ENCODE measurements at regions not wholly inside any gene's neighbourhood (a gene's known extent, or its start where the extent isn't known, plus 50 kb on each side); places are given as distances from the start of the nearest gene placed in this dataset.

DNA sequence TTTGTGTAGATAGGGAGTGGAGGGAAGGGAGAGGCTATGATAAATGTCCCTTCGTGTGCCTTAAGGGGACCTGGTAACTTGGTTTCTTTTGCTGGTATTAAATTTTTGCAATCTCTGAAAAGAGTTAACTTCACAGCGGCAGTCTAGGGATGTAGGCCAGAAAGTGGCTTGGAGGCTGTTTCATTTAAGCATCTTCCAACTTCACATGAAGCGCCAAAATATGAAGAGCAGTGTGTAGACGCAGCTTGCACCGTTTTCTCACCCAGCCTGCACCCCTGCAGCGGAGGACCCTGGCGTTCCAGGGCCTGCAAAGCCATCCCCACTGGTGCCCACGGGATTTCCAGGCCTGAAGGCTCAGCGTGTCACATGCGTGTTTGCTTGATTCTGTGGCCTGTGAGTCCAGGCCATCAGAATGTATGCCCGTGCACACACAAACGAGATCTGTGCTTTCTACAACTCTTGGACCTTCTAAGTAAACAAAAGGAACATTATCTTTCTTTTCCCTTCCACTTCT lies 87.2 kb upstream of the EPB41L3 start:
- no peak for TF ChIP-seq CTCF (IDR thresholded peaks at IDR 0.05; ENCODE audit: unreplicated experiment)
- Mint-ChIP-seq H3K4me1 (ENCODE audit: insufficient read depth, unreplicated experiment) (no peaks in the 10 kb centered on the region), H3K27ac (ENCODE audit: low read depth, unreplicated experiment) (no peak overlapping the region), H3K9me3 (ENCODE audit: unreplicated experiment) (peaks cover 13% of the 10 kb centered on the region), H3K36me3 (ENCODE audit: insufficient read depth, unreplicated experiment) (no peaks in the 10 kb centered on the region), H3K27me3 (ENCODE audit: insufficient read depth, unreplicated experiment) (peaks cover 5% of the 10 kb centered on the region), H3K4me3 (ENCODE audit: unreplicated experiment) (no peak overlapping the region)
- ChIA-PET POLR2A (no interaction called here), CTCF (no interaction called here)
- BruUV-seq (replicated peaks): no TSS peak
- DNase-seq (ENCODE audit: unreplicated experiment): no peak
- intact Hi-C loops (cut with micrococcal nuclease): no loop called here

GRCh38 chr18:5630057-5630899 lies 86.5 kb upstream of the EPB41L3 start:
- H3K9me3 Mint-ChIP-seq (ENCODE audit: unreplicated experiment): peaks cover 6% of the 10 kb centered on the region
- intact Hi-C loops (cut with micrococcal nuclease): no loop called here
- H3K4me3 Mint-ChIP-seq (ENCODE audit: unreplicated experiment): no peak overlapping the region
- H3K27me3 Mint-ChIP-seq (ENCODE audit: insufficient read depth, unreplicated experiment): no peaks in the 10 kb centered on the region
- ChIA-PET POLR2A (no interaction called here), CTCF (no interaction called here)
- TF ChIP-seq CTCF (IDR thresholded peaks at IDR 0.05; ENCODE audit: unreplicated experiment): no peak
- no TSS peak for BruUV-seq (replicated peaks)
- H3K4me1 Mint-ChIP-seq (ENCODE audit: insufficient read depth, unreplicated experiment): no peaks in the 10 kb centered on the region
- no peak overlapping the region for H3K27ac Mint-ChIP-seq (ENCODE audit: low read depth, unreplicated experiment)
- H3K36me3 Mint-ChIP-seq (ENCODE audit: insufficient read depth, unreplicated experiment): no peaks in the 10 kb centered on the region
- DNase-seq (ENCODE audit: unreplicated experiment): no peak

- Mint-ChIP-seq H3K4me3 (ENCODE audit: unreplicated experiment) (no peak overlapping the region), H3K9me3 (ENCODE audit: unreplicated experiment) (no peaks in the 10 kb centered on the region), H3K4me1 (ENCODE audit: insufficient read depth, unreplicated experiment) (no peaks in the 10 kb centered on the region), H3K27me3 (ENCODE audit: insufficient read depth, unreplicated experiment) (no peaks in the 10 kb centered on the region), H3K27ac (ENCODE audit: low read depth, unreplicated experiment) (no peak overlapping the region), H3K36me3 (ENCODE audit: insufficient read depth, unreplicated experiment) (no peaks in the 10 kb centered on the region)
- DNase-seq (ENCODE audit: unreplicated experiment): no peak
- intact Hi-C loops (cut with micrococcal nuclease): no loop called here
- no peak for TF ChIP-seq CTCF (IDR thresholded peaks at IDR 0.05; ENCODE audit: unreplicated experiment)
- ChIA-PET POLR2A (interaction anchor here (0.5 kb wide), 1 partner anchor 116 kb away, joined by 3 read pairs; no protein-coding TSS in a partner anchor), CTCF (no interaction called here)
- BruUV-seq (replicated peaks): no TSS peak
Observed at GRCh38 chr18:5628512-5629255, 84.9 kb upstream of the EPB41L3 start.

DNA sequence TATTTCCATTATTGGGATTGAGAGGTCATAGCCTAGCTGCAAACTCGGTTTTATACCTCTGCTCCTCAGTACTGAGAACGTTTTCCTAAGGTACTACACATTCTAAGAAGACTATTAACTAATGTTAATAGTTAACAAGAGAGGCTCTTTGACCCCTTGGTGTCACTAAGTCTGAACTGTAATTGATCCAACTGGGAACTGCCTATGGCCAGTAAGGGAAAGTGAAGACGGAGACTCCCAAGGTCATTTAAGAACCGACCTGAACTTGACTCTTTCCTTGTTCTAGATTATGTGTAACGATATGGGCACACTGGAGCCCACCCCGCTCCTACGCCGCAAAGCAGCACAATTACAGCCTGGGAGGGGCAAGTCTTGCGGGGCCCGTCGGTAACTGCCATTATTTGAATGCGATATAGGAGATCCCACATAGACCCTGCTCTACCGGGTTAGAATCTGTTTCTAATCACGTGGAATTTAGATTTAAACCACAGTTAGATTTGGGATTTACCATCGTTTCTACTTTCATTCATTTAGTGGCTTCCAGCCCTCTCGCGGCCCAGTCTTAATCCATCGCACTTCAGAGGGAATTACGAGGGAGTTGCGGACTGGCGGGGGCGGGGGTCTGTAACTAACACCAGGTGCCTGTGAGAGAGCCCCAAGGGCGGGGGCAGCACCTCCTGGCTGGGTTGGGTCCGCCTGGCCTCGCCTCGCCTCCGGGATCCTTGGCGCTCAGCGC lies 84.1 kb upstream of the EPB41L3 start:
- no peak for DNase-seq (ENCODE audit: unreplicated experiment)
- ChIA-PET POLR2A (interaction anchor here (0.5 to 0.6 kb wide), 2 partner anchors 115 to 233 kb away, joined by 3 read pairs; no protein-coding TSS in a partner anchor), CTCF (no interaction called here)
- Mint-ChIP-seq H3K36me3 (ENCODE audit: insufficient read depth, unreplicated experiment) (no peaks in the 10 kb centered on the region), H3K27ac (ENCODE audit: low read depth, unreplicated experiment) (no peak overlapping the region), H3K4me1 (ENCODE audit: insufficient read depth, unreplicated experiment) (no peaks in the 10 kb centered on the region), H3K27me3 (ENCODE audit: insufficient read depth, unreplicated experiment) (no peaks in the 10 kb centered on the region), H3K9me3 (ENCODE audit: unreplicated experiment) (no peaks in the 10 kb centered on the region), H3K4me3 (ENCODE audit: unreplicated experiment) (no peak overlapping the region)
- no TSS peak for BruUV-seq (replicated peaks)
- intact Hi-C loops (cut with micrococcal nuclease): no loop called here
- TF ChIP-seq CTCF (IDR thresholded peaks at IDR 0.05; ENCODE audit: unreplicated experiment): no peak
